ENCODE measurements at regions not wholly inside any gene's neighbourhood (a gene's known extent, or its start where the extent isn't known, plus 50 kb on each side); places are given as distances from the start of the nearest gene placed in this dataset.
A peak's percentile ranks its signal among the peaks of the same experiment; 100 is the strongest.
"Not testable (repeated sequence)": the region's sequence is repeated elsewhere in the genome, so short reads cannot be mapped to it uniquely, and the experiment has no call there.

DNA sequence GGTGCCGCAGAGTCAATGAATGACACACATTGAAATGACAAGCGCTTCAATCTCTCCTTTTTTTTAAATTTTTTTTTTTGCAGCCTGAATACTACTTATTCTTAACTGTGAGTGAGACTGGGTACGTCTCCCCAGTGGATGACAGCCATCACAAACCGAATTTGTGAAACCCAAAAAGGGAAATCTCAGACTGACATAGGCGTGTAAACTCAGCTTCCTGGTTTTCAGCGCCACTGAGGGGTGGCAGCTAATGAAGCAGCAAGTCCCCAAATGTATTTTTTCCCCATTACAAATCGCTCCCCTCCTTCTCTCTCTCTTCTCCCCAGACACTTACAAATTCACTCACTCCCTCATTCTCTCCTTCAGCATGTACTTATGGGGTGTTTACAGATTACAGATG, 196.0 kb downstream of the MAF start:
- no peak for DNase-seq

- no peak for DNase-seq
Observed at GRCh38 chr16:79403534-79403933, 197.0 kb downstream of the MAF start.

DNA sequence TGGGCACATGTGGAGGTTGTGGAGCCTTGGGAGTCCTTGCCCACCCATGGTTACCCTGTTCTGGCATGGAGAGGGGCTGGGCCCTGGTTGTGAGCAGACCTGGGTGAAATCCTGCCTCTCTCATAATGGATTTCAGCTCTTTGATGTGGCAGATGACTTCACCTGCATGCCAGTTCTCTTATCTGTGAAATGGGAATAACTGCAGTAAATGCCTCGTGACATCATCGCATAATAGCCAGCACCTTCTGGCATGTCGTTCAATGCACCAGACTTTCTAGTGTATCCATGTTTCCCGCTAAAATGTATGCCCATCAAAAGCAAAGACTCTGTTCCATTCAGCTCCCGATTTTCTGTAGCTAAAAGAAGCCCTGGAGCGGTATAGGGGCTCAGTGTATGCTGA, 197.6 kb downstream of the MAF start:
- no peak for DNase-seq

DNA sequence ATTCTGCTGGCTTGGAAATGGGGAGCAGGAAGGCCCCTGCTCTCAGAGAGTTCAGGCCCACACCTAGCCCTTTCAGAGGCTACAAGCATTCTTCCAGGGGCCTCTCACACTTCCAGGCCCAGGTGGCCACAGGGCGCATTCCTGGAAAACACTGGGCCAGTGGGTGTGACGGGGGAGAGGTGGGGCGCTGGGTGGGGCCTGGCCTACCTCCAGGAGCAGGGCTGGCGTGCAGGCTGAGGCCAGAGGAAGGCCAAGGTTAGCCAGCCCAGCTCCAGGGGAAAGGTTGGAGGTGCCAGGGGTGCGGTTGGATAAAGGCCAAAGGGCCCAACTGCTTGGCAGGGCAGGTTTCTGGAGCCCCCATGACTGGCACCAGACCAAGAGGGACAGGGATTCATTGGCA, 198.2 kb downstream of the MAF start:
- no peak for DNase-seq

- no peak for DNase-seq
Observed at GRCh38 chr16:79401782-79402181, 198.8 kb downstream of the MAF start.

DNA sequence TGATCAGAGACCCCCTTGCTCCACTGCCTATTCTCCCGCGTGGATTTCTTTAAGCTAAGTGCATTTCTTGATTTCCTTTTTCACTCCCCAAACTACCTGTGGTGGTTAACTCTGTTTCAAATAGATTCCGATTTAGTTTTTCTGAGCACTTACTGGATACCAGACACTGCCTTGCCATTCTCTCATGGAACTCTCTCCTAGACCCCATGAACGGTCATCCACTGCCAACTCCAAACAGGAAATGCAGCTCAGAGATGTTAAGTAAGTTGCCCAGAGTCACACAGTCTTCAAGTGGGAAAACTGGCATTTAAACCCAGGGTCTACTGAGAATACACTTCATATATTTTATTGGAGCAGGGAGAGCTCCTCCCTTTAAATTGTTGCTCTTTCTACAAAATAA, 199.4 kb downstream of the MAF start:
- no peak for DNase-seq

DNA sequence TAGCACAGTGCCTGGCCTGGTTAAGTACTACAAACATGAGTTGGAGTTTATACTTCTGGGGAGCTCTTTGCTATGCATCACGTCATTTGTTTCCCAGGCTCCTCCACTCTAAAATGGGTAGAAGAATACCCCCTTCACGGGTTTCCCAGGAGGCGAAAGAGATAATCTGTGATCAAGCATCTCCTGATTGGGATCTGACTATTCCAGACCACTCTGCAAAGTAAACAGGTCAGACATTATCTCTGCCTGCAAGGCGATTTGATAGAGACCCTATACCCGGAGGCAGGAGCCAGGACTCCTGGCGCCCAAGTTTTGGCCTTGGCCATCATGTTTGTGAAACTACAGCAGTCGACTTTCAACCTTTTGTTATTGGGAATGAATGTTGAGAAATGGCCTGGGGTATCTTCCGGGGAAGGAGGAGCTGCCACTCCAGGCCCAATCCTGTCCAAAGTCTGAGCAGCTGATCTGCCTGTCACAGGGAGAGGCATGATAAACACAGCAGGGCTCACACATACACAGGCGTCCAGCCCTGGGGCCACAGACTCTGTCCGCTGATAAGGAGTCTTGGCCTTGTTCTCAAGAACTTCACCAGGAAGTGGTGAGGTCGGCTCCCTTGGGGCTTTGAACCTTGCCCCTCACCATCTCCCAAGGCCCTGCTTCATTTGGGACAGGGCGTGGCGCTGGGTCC, 199.9 kb downstream of the MAF start:
- DNase-seq = no peak

GRCh38 chr16:79395591-79395990, 204.9 kb downstream of the MAF start:
- no peak for DNase-seq

GRCh38 chr16:79394206-79394605, 206.3 kb downstream of the MAF start:
- DNase-seq = no peak

GRCh38 chr16:79393564-79393963, 207.0 kb downstream of the MAF start:
- no peak for DNase-seq

DNA sequence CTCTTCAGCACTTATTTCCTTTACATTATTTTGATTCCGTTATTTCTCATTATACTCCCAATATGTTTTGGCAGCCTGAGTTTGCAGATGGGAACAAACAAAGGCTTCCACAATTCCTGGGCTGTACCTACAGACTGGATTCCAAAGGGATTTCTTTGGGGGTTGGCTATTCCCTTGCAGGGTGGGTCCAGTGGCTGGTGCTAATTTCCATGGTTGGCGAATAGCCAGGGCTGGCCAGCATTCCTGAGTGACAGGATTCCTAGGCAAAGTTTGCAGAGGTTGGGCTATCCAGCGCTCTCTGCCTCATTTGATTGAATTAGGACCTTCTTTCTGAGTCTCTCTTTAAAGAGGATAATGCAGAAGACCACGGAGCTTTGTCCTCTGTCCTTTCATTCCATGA, 207.4 kb downstream of the MAF start:
- no peak for DNase-seq

- no peak for DNase-seq
Observed at GRCh38 chr16:79392081-79392480, 208.5 kb downstream of the MAF start.

- DNase-seq = no peak
Observed at GRCh38 chr16:79391395-79391794, 209.1 kb downstream of the MAF start.

GRCh38 chr16:79390481-79391051, 210.0 kb downstream of the MAF start:
- DNase-seq = no peak

- no peak for DNase-seq
Observed at GRCh38 chr16:79388396-79388795, 212.1 kb downstream of the MAF start.

DNA sequence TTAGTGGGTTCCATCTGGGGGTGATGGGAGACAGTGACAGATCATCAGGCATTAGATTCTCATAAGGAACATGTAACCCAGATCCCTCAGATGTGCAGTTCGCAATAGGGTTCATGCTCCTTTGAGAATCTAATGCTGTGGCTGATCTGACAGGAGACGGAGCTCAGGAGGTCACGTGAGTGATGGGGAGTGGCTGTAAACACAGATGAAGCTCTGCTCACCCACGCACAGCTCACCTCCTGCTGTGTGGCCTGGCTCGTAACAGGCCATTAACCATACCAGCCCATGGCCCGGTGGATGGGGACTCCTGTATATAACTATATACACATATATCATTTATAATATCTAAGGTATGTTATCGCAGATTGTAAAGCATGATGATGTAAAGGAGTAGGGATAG, 214.2 kb downstream of the MAF start:
- DNase-seq = no peak

DNA sequence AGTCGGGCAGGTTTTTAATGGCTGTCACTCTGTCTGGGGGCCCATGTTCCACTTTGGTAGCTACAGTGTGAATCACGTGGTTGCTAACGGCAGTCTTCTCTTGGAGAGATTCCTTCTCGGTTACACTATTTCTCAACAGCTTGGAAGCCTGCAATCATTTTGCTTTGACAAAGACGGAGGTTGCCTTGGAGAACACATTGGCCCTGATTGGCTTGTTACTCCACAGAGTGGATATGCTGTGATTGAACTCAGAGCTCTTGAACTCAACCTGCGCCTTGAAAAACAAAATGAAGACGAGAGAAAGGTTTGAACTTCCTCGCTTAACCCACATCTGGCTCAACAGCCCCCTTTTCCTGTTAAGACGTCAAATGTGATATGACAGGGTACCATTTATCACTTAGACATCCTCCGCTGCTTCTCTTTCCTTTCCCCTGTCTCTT, 218.9 kb downstream of the MAF start:
- DNase-seq = no peak

DNA sequence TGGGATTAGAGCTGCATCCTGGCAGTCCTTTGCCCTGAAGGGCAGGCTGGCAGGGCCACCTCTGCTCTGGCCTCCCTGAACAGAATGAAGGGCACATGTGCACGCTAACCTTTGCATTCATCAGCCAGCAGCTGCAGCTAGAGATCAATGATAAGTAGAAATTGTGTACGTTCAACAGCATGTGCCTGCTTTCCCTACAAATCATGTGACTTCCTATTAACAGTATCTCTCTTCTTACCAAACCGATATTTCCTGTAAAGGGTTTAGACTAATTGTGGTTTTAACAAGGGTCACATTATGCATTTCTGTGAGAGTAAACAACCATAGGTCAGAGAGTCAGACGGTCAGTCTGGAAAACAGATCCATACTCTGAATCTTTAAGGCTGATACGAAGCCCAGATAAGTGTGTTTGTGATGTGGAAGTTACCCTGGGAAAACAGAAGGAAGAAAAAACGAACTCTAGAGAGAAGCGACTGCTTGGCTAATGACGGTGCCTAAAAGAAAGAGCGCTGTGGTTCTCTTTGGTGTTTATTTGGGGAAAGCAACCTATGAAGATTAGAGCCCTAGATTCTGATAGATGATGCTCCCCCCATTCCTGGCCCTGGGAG, 219.4 kb downstream of the MAF start:
- DNase-seq = no peak

DNA sequence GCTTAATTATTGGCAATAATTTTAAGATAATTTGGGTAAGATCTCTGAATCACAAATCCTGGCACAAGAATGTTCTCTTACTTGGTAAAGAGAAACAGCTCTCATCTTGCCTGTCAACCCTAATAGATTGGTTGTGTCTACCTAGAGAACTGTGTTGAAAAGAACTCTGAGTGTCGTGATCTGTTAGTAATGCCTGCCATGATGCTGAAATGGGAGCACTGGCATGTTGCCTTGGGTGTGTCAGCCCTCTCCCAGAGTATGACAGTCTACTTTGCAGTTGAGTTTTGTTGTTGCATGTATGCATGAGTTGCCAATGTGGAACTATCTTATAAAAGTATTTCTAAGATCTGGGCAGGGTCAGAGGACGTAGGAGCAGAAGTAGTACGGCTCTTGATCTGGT, 221.4 kb downstream of the MAF start:
- no peak for DNase-seq

GRCh38 chr16:79377082-79377481, 223.5 kb downstream of the MAF start:
- not testable (repeated sequence) for DNase-seq

DNA sequence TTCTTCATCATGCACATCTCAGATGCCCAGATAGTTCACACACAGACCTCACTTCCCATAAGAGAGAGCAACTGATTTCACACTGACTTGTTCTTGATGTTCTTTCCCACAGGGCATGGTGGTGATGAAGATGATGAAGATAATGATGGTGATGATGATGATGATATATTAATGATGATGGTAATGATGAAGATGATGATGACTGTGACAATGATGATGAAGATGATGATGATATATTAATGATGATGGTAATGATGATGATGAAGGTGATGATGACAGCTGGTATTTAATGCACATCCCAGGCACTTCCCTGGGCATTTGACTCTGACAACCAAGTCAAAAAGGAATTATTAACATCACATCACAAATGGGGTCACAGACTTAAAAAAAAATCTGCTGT, 225.2 kb downstream of the MAF start:
- no peak for DNase-seq

DNA sequence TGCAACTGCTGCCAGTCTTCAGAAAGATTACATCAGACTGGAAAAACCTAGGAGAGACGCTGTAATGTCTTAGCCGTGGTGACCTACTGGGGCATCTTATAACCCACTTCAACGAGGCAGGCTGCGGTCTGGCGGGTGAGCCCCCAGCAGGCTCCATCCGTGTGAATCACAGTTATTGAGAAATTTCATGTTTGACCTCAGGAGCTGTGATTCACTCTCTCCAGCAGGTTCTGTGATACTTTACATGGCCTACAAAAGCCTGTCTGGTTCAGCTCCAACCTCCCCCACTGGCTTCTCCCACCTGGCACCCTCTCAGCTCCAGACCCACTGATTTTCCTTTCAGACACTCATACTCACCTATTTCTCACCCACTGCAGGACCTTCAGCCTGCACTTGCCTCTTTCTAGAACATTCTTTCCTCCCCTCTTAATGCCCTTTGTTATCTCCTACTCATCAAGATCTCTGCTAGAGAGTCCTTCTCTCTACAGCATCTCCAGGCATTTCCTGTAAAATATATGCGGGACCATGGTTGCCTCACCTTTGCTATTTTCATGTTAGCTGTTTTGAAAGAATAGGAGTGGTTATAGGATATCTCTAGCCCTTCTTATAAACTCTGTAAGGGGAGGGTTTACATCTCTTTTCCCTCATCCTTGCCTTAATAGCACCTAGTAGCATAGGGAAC, 227.9 kb downstream of the MAF start:
- peak; percentile 73 for DNase-seq

GRCh38 chr16:79370736-79371135, 229.8 kb downstream of the MAF start:
- DNase-seq = no peak

DNA sequence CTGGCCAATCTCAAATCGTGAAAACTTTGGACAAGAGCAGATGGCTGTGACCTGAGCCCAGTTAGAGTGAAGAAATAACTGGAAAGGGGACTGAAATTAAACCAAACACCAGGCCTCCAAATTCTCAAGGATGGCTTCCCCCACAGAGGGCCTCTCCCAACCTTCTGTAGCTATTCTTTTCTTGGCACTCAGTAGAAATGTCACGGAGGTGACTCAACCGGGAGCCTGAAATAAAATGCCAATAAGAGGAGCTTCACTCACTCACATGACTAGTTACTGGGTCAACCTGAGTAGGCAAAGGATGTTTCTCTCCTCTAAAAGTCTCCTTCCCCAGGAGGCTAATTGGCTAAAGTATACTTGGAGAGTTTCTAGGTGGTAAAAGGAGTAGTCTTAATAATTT, 230.7 kb downstream of the MAF start:
- peak; percentile 3 for DNase-seq
